Spinal cord (tissue), 9 donors: ENCODE measurements at regions not wholly inside any gene's neighbourhood (a gene's known extent, or its start where the extent isn't known, plus 50 kb on each side); places are given as distances from the start of the nearest gene placed in this dataset.

Experiments
- DNase-seq, 6 donors: peaks; one replicate each; pipeline versions ENCODE4 v3.0.0 to v3.0.0-alpha.2; 2013 to 2015; ENCODE audit warnings: low spot score in 6 of 6, low read depth in 4 of 6
- H3K27ac ChIP-seq: one replicate; pipeline ENCODE4 v1.5.1; 2013; ENCODE audit warnings: low read depth, low read length, control low read depth
- H3K27me3 ChIP-seq: one replicate; pipeline ENCODE4 v1.6.1; 2013; ENCODE audit warnings: low read length; ENCODE audit not compliant: control insufficient read depth, insufficient read depth
- H3K36me3 ChIP-seq: one replicate; pipeline ENCODE4 v1.6.1; 2013; ENCODE audit warnings: low read length; ENCODE audit not compliant: control insufficient read depth, insufficient read depth
- H3K4me1 ChIP-seq: one replicate; pipeline ENCODE4 v1.6.1; 2013; ENCODE audit warnings: low read length; ENCODE audit not compliant: control insufficient read depth, insufficient read depth
- H3K4me3 ChIP-seq: one replicate; pipeline ENCODE4 v1.5.1; 2013; ENCODE audit warnings: low read depth, low read length, control low read depth
- H3K9me3 ChIP-seq: one replicate; pipeline ENCODE4 v1.6.1; 2013; ENCODE audit warnings: low read length; ENCODE audit not compliant: control insufficient read depth, insufficient read depth
- WGBS: methylation state at CpG from one replicate; pipeline ENCODE4 v1.1.5; 2013; ENCODE audit warnings: missing lambda C conversion rate; ENCODE audit not compliant: insufficient coverage; 5-methylcytosine and 5-hydroxymethylcytosine counted together
- donor health status: healthy.

GRCh38 chr11:105315287-105315686 is 175.7 kb upstream of the CARD18 start:
- no peak overlapping the region for H3K4me3 ChIP-seq
- no peaks in the 10 kb centered on the region for H3K4me1 ChIP-seq
- 88% methylated on average over 2 of the region's 2 CpGs for WGBS

GRCh38 chr11:105312266-105312665 is 172.7 kb upstream of the CARD18 start:
- Histone ChIP-seq H3K9me3 (no peaks in the 10 kb centered on the region), H3K4me3 (no peak overlapping the region), H3K27me3 (no peaks in the 10 kb centered on the region), H3K4me1 (no peaks in the 10 kb centered on the region), H3K27ac (no peak overlapping the region), H3K36me3 (no peaks in the 10 kb centered on the region)
- no CpG with 5 or more reads among the region's 2 CpGs for WGBS
- no peak for DNase-seq

More at GRCh38 chr11:105315287-105315686, 175.7 kb upstream of the CARD18 start:
- no peaks in the 10 kb centered on the region for H3K9me3 ChIP-seq
- no peak overlapping the region for H3K27ac ChIP-seq
- no peaks in the 10 kb centered on the region for H3K36me3 ChIP-seq
- H3K27me3 ChIP-seq: no peaks in the 10 kb centered on the region
- DNase-seq: no peak

- no peaks in the 10 kb centered on the region for H3K4me1 ChIP-seq
- no peaks in the 10 kb centered on the region for H3K9me3 ChIP-seq
- no peak for DNase-seq
- no CpG with 5 or more reads among the region's 3 CpGs for WGBS
- no peaks in the 10 kb centered on the region for H3K27me3 ChIP-seq
- no peak overlapping the region for H3K4me3 ChIP-seq
- H3K27ac ChIP-seq: no peak overlapping the region
- H3K36me3 ChIP-seq: no peaks in the 10 kb centered on the region
These were observed 159.1 kb upstream of the CARD18 start for GRCh38 chr11:105298630-105299029.

- no peak overlapping the region for H3K27ac ChIP-seq
- WGBS: 62% methylated on average over 2 of the region's 2 CpGs
- H3K4me1 ChIP-seq: no peaks in the 10 kb centered on the region
- DNase-seq: no peak
- no peaks in the 10 kb centered on the region for H3K27me3 ChIP-seq
- H3K9me3 ChIP-seq: no peaks in the 10 kb centered on the region
- no peak overlapping the region for H3K4me3 ChIP-seq
- no peaks in the 10 kb centered on the region for H3K36me3 ChIP-seq
These were observed 158.6 kb upstream of the CARD18 start for GRCh38 chr11:105298174-105298573.

GRCh38 chr11:105297463-105297862 is 157.9 kb upstream of the CARD18 start:
- WGBS: no CpG with 5 or more reads among the region's 2 CpGs
- DNase-seq: no peak
- no peak overlapping the region for H3K27ac ChIP-seq
- no peaks in the 10 kb centered on the region for H3K4me1 ChIP-seq
- no peak overlapping the region for H3K4me3 ChIP-seq
- H3K36me3 ChIP-seq: no peaks in the 10 kb centered on the region
- no peaks in the 10 kb centered on the region for H3K9me3 ChIP-seq
- H3K27me3 ChIP-seq: no peaks in the 10 kb centered on the region

- no peak overlapping the region for H3K4me3 ChIP-seq
- H3K9me3 ChIP-seq: no peaks in the 10 kb centered on the region
- no peak overlapping the region for H3K27ac ChIP-seq
- H3K4me1 ChIP-seq: no peaks in the 10 kb centered on the region
- 92% methylated on average over 4 of the region's 8 CpGs for WGBS
- H3K36me3 ChIP-seq: no peaks in the 10 kb centered on the region
- no peaks in the 10 kb centered on the region for H3K27me3 ChIP-seq
- no peak for DNase-seq
These were observed 157.2 kb upstream of the CARD18 start for GRCh38 chr11:105296806-105297205.

GRCh38 chr11:105296386-105296785 is 156.8 kb upstream of the CARD18 start:
- H3K27me3 ChIP-seq: no peaks in the 10 kb centered on the region
- WGBS: 96% methylated on average over 6 of the region's 8 CpGs
- no peak for DNase-seq
- no peak overlapping the region for H3K4me3 ChIP-seq
- H3K36me3 ChIP-seq: no peaks in the 10 kb centered on the region
- H3K9me3 ChIP-seq: no peaks in the 10 kb centered on the region
- no peaks in the 10 kb centered on the region for H3K4me1 ChIP-seq
- H3K27ac ChIP-seq: no peak overlapping the region

- Histone ChIP-seq H3K27ac (no peak overlapping the region), H3K4me1 (no peaks in the 10 kb centered on the region), H3K36me3 (no peaks in the 10 kb centered on the region), H3K27me3 (no peaks in the 10 kb centered on the region), H3K9me3 (no peaks in the 10 kb centered on the region), H3K4me3 (no peak overlapping the region)
- WGBS: no CpG with 5 or more reads among the region's 2 CpGs
- no peak for DNase-seq
These were observed 143.1 kb upstream of the CARD18 start for GRCh38 chr11:105282658-105283057.

- no peaks in the 10 kb centered on the region for H3K4me1 ChIP-seq
- no peak for DNase-seq
- no peaks in the 10 kb centered on the region for H3K9me3 ChIP-seq
- H3K27ac ChIP-seq: no peak overlapping the region
- H3K27me3 ChIP-seq: no peaks in the 10 kb centered on the region
- no peaks in the 10 kb centered on the region for H3K36me3 ChIP-seq
- H3K4me3 ChIP-seq: no peak overlapping the region
These were observed 135.1 kb upstream of the CARD18 start for GRCh38 chr11:105274631-105275030.

- WGBS: no CpG with 5 or more reads among the region's 1 CpG
- Histone ChIP-seq H3K4me3 (no peak overlapping the region), H3K4me1 (no peaks in the 10 kb centered on the region), H3K27ac (no peak overlapping the region), H3K9me3 (no peaks in the 10 kb centered on the region), H3K27me3 (no peaks in the 10 kb centered on the region), H3K36me3 (no peaks in the 10 kb centered on the region)
- peak in 2 of 6 donors; percentile 1 to 41 for DNase-seq
These were observed 134.2 kb upstream of the CARD18 start for GRCh38 chr11:105273660-105274280.
